ENCODE measurements at regions not wholly inside any gene's neighbourhood (a gene's known extent, or its start where the extent isn't known, plus 50 kb on each side); places are given as distances from the start of the nearest gene placed in this dataset.

DNA sequence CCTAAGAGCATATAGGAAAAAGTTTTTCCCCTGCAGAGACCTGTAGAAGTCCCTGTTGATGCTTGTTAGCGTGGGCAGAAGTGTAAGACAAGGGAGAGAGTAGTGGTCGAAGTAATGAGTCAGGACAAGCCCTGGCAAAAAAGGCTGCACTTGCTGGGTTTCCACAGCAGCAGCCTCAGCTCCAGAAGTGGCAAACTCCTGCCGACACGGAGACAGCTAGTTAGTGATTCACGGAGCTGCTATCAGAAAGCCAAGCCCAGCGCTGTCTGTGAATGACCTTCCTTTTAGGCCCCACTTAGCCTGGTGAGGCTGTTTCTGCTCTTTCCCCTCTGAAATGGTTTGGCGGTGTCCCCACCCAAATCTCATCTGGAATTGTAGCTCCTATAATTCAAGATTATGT lies 109.1 kb downstream of the FAM50B start (continued):
- TF ChIP-seq, protein P1, sequence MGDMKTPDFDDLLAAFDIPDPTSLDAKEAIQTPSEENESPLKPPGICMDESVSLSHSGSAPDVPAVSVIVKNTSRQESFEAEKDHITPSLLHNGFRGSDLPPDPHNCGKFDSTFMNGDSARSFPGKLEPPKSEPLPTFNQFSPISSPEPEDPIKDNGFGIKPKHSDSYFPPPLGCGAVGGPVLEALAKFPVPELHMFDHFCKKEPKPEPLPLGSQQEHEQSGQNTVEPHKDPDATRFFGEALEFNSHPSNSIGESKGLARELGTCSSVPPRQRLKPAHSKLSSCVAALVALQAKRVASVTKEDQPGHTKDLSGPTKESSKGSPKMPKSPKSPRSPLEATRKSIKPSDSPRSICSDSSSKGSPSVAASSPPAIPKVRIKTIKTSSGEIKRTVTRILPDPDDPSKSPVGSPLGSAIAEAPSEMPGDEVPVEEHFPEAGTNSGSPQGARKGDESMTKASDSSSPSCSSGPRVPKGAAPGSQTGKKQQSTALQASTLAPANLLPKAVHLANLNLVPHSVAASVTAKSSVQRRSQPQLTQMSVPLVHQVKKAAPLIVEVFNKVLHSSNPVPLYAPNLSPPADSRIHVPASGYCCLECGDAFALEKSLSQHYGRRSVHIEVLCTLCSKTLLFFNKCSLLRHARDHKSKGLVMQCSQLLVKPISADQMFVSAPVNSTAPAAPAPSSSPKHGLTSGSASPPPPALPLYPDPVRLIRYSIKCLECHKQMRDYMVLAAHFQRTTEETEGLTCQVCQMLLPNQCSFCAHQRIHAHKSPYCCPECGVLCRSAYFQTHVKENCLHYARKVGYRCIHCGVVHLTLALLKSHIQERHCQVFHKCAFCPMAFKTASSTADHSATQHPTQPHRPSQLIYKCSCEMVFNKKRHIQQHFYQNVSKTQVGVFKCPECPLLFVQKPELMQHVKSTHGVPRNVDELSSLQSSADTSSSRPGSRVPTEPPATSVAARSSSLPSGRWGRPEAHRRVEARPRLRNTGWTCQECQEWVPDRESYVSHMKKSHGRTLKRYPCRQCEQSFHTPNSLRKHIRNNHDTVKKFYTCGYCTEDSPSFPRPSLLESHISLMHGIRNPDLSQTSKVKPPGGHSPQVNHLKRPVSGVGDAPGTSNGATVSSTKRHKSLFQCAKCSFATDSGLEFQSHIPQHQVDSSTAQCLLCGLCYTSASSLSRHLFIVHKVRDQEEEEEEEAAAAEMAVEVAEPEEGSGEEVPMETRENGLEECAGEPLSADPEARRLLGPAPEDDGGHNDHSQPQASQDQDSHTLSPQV (IDR thresholded peaks at IDR 0.05): no peak

- ChIA-PET POLR2A (interaction anchor here (0.8 to 1.6 kb wide), 2 partner anchors 14 to 218 kb away, joined by 3 read pairs; no protein-coding TSS in a partner anchor), CTCF (ENCODE audit: low intra/inter-chr PET ratio) (no interaction called here)
- Histone ChIP-seq H3K4me2 (ENCODE audit: insufficient read depth, low read length) (no peak overlapping the region), H3K9me3 (replicated peaks; ENCODE audit: control insufficient read depth, insufficient read depth, low read depth, low read length) (no peaks in the 10 kb centered on the region), H3K9ac (ENCODE audit: insufficient read depth in 1 of 2, low read depth in 2 of 2, low read length in 2 of 2) (no peak overlapping the region), H3K4me1 (replicated peaks in 1 of 2; ENCODE audit: control insufficient read depth in 2 of 2, insufficient read depth in 2 of 2, low read length in 2 of 2) (no peaks in the 10 kb centered on the region), H4K20me1 (replicated peaks; ENCODE audit: control insufficient read depth, insufficient read depth, low read length) (0 out of 2 replicates have a peak, but pooled peaks cover 4% of the 10 kb centered on the region), H3K79me2 (ENCODE audit: control insufficient read depth, insufficient read depth, low read length) (no peaks in the 10 kb centered on the region), H3K27ac (ENCODE audit: extremely low read depth, low read depth, low read length) (no peak overlapping the region), H2AFZ (ENCODE audit: low read depth, low read length) (no peak overlapping the region), H3K4me3 (no peak overlapping the region), H3K27me3 (ENCODE audit: control insufficient read depth in 2 of 2, insufficient read depth in 2 of 2, low read length in 2 of 2) (peaks cover 38 to 54% of the 10 kb centered on the region in 2 experiments), H3K36me3 (ENCODE audit: control insufficient read depth, insufficient read depth, low read length) (no peaks in the 10 kb centered on the region), H3K9me1 (ENCODE audit: control insufficient read depth, insufficient read depth, low read length) (no peaks in the 10 kb centered on the region)
- no peak for ATAC-seq
- BruUV-seq (replicated peaks): no TSS peak
- TF ChIP-seq SREBF2 (CRISPR knock-in tag; IDR thresholded peaks at IDR 0.05) (no peak), EZH2 (IDR thresholded peaks at IDR 0.05; ENCODE audit: borderline replicate concordance, low read depth, low read length) (0 out of 2 replicates have a peak, but pooled peaks have one; percentile 39)
- in situ Hi-C loops (cut with MboI) (no loop called here), intact Hi-C loops (cut with micrococcal nuclease) (no loop called here)
- WGBS (ENCODE audit: insufficient coverage, low coverage, missing lambda C conversion rate): 12% methylated on average over 8 of the region's 8 CpGs
- DNase-seq (ENCODE audit: extremely low read depth in 1 of 4, low spot score in 3 of 4): no peak
- no peak for FAIRE-seq
Observed at GRCh38 chr6:3959385-3959784, 110.2 kb downstream of the FAM50B start.
